ENCODE measurements at regions not wholly inside any gene's neighbourhood (a gene's known extent, or its start where the extent isn't known, plus 50 kb on each side); places are given as distances from the start of the nearest gene placed in this dataset.

GRCh38 chr17:51421525-51421924 is 161.2 kb downstream of the UTP18 start:
- Histone ChIP-seq H3K4me2 (ENCODE audit: low read length) (no peak overlapping the region), H3K36me3 (ENCODE audit: control insufficient read depth, insufficient read depth, low read length) (no peaks in the 10 kb centered on the region), H3K9ac (no peak overlapping the region), H3K27ac (no peak overlapping the region), H3K27me3 (ENCODE audit: control insufficient read depth, insufficient read depth, low read length) (no peaks in the 10 kb centered on the region), H3K79me2 (no peaks in the 10 kb centered on the region), H3K4me3 (ENCODE audit: low read depth, low read length) (no peak overlapping the region), H2AFZ (no peak overlapping the region), H3K4me1 (peaks cover 4% of the 10 kb centered on the region), H3K9me3 (ENCODE audit: control insufficient read depth, low read length) (no peaks in the 10 kb centered on the region)
- no peak for TF ChIP-seq CTCF (IDR thresholded peaks at IDR 0.05)

- no peak for TF ChIP-seq CTCF (IDR thresholded peaks at IDR 0.05)
- Histone ChIP-seq H3K79me2 (no peaks in the 10 kb centered on the region), H3K4me2 (ENCODE audit: low read length) (no peak overlapping the region), H2AFZ (no peak overlapping the region), H3K36me3 (ENCODE audit: control insufficient read depth, insufficient read depth, low read length) (no peaks in the 10 kb centered on the region), H3K4me1 (peaks cover 7% of the 10 kb centered on the region), H3K9me3 (ENCODE audit: control insufficient read depth, low read length) (no peaks in the 10 kb centered on the region), H3K27me3 (ENCODE audit: control insufficient read depth, insufficient read depth, low read length) (no peaks in the 10 kb centered on the region), H3K4me3 (ENCODE audit: low read depth, low read length) (no peak overlapping the region), H3K27ac (no peak overlapping the region), H3K9ac (no peak overlapping the region)
Measured at GRCh38 chr17:51422634-51423033, 162.3 kb downstream of the UTP18 start.

- Histone ChIP-seq H3K9ac (no peak overlapping the region), H3K79me2 (no peaks in the 10 kb centered on the region), H3K4me3 (ENCODE audit: low read depth, low read length) (no peak overlapping the region), H3K4me2 (ENCODE audit: low read length) (no peak overlapping the region), H3K27me3 (ENCODE audit: control insufficient read depth, insufficient read depth, low read length) (no peaks in the 10 kb centered on the region), H3K36me3 (ENCODE audit: control insufficient read depth, insufficient read depth, low read length) (no peaks in the 10 kb centered on the region), H3K4me1 (peaks cover 16% of the 10 kb centered on the region), H3K9me3 (ENCODE audit: control insufficient read depth, low read length) (no peaks in the 10 kb centered on the region), H3K27ac (no peak overlapping the region), H2AFZ (no peak overlapping the region)
- TF ChIP-seq CTCF (IDR thresholded peaks at IDR 0.05): no peak
Measured at GRCh38 chr17:51423421-51424160, 163.2 kb downstream of the UTP18 start.

- Histone ChIP-seq H2AFZ (no peak overlapping the region), H3K36me3 (ENCODE audit: control insufficient read depth, insufficient read depth, low read length) (no peaks in the 10 kb centered on the region), H3K4me1 (peaks cover 33% of the 10 kb centered on the region), H3K9me3 (ENCODE audit: control insufficient read depth, low read length) (no peaks in the 10 kb centered on the region), H3K9ac (no peak overlapping the region), H3K4me2 (ENCODE audit: low read length) (no peak overlapping the region), H3K27me3 (ENCODE audit: control insufficient read depth, insufficient read depth, low read length) (no peaks in the 10 kb centered on the region), H3K79me2 (no peaks in the 10 kb centered on the region), H3K27ac (no peak overlapping the region), H3K4me3 (ENCODE audit: low read depth, low read length) (no peak overlapping the region)
- no peak for TF ChIP-seq CTCF (IDR thresholded peaks at IDR 0.05)
Measured at GRCh38 chr17:51425773-51426172, 165.4 kb downstream of the UTP18 start.

- no peak overlapping the region for H3K4me3 ChIP-seq (ENCODE audit: low read depth, low read length)
- H3K27me3 ChIP-seq (ENCODE audit: control insufficient read depth, insufficient read depth, low read length): no peaks in the 10 kb centered on the region
- H3K4me1 ChIP-seq: peaks cover 40% of the 10 kb centered on the region
- peak overlapping the region; percentile 77 for H2AFZ ChIP-seq
- H3K36me3 ChIP-seq (ENCODE audit: control insufficient read depth, insufficient read depth, low read length): no peaks in the 10 kb centered on the region
- no peak overlapping the region for H3K9ac ChIP-seq
- H3K27ac ChIP-seq: peak overlapping the region; percentile 95
- no peaks in the 10 kb centered on the region for H3K9me3 ChIP-seq (ENCODE audit: control insufficient read depth, low read length)
- no peak for TF ChIP-seq CTCF (IDR thresholded peaks at IDR 0.05)
- H3K79me2 ChIP-seq: no peaks in the 10 kb centered on the region
- H3K4me2 ChIP-seq (ENCODE audit: low read length): no peak overlapping the region
Measured at GRCh38 chr17:51427323-51427811, 167.0 kb downstream of the UTP18 start.

Measured in parathyroid adenoma (tissue), 2 donors.